Endothelial cell of umbilical vein (primary cell): ENCODE measurements at regions not wholly inside any gene's neighbourhood (a gene's known extent, or its start where the extent isn't known, plus 50 kb on each side); places are given as distances from the start of the nearest gene placed in this dataset.

Experiments used
- BruUV-seq: library from RNA; stranded (reverse); fragments of 400-500 nt; replicated peaks from 2 replicates; lab custom pipeline; 2021; lab: Mats Ljungman, UMichigan
- CTCF ChIA-PET: fragments of 300-600, 350-600 bp; sonication (Branson Sonifier 250); formaldehyde crosslinking; loops from one replicate; lab custom pipeline; 2021; ENCODE audit warnings: antibody characterized with exemption, inconsistent platforms; lab: Charles Lee
- POLR2A ChIA-PET: fragments of 300-600, 350-600 bp; sonication (Branson Sonifier 250); formaldehyde crosslinking; loops from one replicate; lab custom pipeline; 2021; ENCODE audit warnings: antibody characterized with exemption, inconsistent platforms; lab: Charles Lee
- DNase-seq: peaks from one replicate; pipeline ENCODE4 v3.0.0-alpha.2; 2011; ENCODE audit warnings: low read depth, low spot score
- FAIRE-seq: peaks from 2 replicates; lab custom pipeline; 2011; peaks lifted over from hg19 to GRCh38; lab: Jason Lieb, UNC
- H2AFZ ChIP-seq: 2 replicates; pipeline ENCODE4 v1.6.0; 2012; ENCODE audit warnings: low read depth, low read length, control low read depth, inconsistent platforms
- H3K27ac ChIP-seq: 2 replicates; pipeline ENCODE4 v1.5.1; 2011; ENCODE audit warnings: low read depth, mild to moderate bottlenecking, control low read depth, low read length, moderate library complexity; ENCODE audit not compliant: insufficient read depth
- H3K27me3 ChIP-seq, 2 experiments: 2 replicates each; pipeline versions ENCODE4 v1.6.0 to v1.6.1; 2011; ENCODE audit warnings: low read length in 2 of 2, mixed read lengths in 1 of 2; ENCODE audit not compliant: control insufficient read depth in 2 of 2, insufficient read depth in 2 of 2
- H3K36me3 ChIP-seq, 2 experiments: 2 replicates in 1 of 2; 3 replicates in 1 of 2; pipeline ENCODE4 v1.5.1; 2011; ENCODE audit warnings: low read length in 2 of 2, mild to moderate bottlenecking in 1 of 2, moderate library complexity in 1 of 2; ENCODE audit not compliant: control insufficient read depth in 2 of 2, insufficient read depth in 2 of 2; ENCODE audit errors: extremely low read depth in 1 of 2
- H3K4me1 ChIP-seq: 3 replicates; pipeline ENCODE4 v1.5.1; 2011; ENCODE audit warnings: mild to moderate bottlenecking, low read length; ENCODE audit not compliant: control insufficient read depth, insufficient read depth; ENCODE audit errors: extremely low read depth
- H3K4me2 ChIP-seq: 2 replicates; pipeline ENCODE4 v1.6.1; 2011; ENCODE audit warnings: low read length, control low read depth, mixed read lengths; ENCODE audit not compliant: insufficient read depth
- H3K4me3 ChIP-seq, 3 experiments: fragments of 200-600 bp in 1 of 3; sonication (generic), shearing (Covaris generic) in 1 of 3; replicated peaks in 1 of 3; 2 replicates each; pipeline ENCODE4 v1.5.1; 2011 to 2016; ENCODE audit warnings: control low read depth in 3 of 3, low read length in 3 of 3, mild to moderate bottlenecking in 2 of 3, inconsistent platforms in 1 of 3, low read depth in 1 of 3, moderate library complexity in 1 of 3; ENCODE audit not compliant: insufficient read depth in 1 of 3
- H3K79me2 ChIP-seq: 2 replicates; pipeline ENCODE4 v1.6.0; 2012; ENCODE audit warnings: low read length, inconsistent platforms; ENCODE audit not compliant: control insufficient read depth, insufficient read depth
- H3K9ac ChIP-seq: replicated peaks from 2 replicates; pipeline ENCODE3; 2011; ENCODE audit warnings: low read length, control low read depth; ENCODE audit not compliant: insufficient read depth; ENCODE audit errors: extremely low read depth
- H3K9me1 ChIP-seq: replicated peaks from 3 replicates; pipeline ENCODE4 v1.6.0; 2011; ENCODE audit warnings: mild to moderate bottlenecking, low read length; ENCODE audit not compliant: control insufficient read depth, insufficient read depth; ENCODE audit errors: extremely low read depth
- H3K9me3 ChIP-seq: replicated peaks from 2 replicates; pipeline ENCODE4 v1.5.1; 2012; ENCODE audit warnings: low read length, inconsistent platforms; ENCODE audit not compliant: control insufficient read depth, insufficient read depth
- H4K20me1 ChIP-seq: replicated peaks from 2 replicates; pipeline ENCODE3; 2011; ENCODE audit warnings: mild to moderate bottlenecking, low read length; ENCODE audit not compliant: control insufficient read depth, insufficient read depth; ENCODE audit errors: extremely low read depth
- EZH2 ChIP-seq: IDR thresholded peaks from 2 replicates; pipeline ENCODE4 v1.6.1; 2012; ENCODE audit warnings: borderline replicate concordance, low read depth, mild to moderate bottlenecking, moderate library complexity, low read length, inconsistent platforms; ENCODE audit not compliant: severe bottlenecking
- GATA2 ChIP-seq: IDR thresholded peaks from 2 replicates; pipeline ENCODE4 v1.7.0; 2011; ENCODE audit warnings: low read depth, mild to moderate bottlenecking, moderate library complexity, mixed read lengths, low read length; ENCODE audit not compliant: insufficient read length, insufficient read depth
- MAX ChIP-seq: IDR thresholded peaks from 2 replicates; pipeline ENCODE4 v1.6.1; 2011; ENCODE audit not compliant: insufficient read depth, insufficient read length
- POLR2AphosphoS5 ChIP-seq: IDR thresholded peaks from 2 replicates; pipeline ENCODE4 v1.6.1; 2012; ENCODE audit warnings: low read depth, mild to moderate bottlenecking, control low read depth, low read length, moderate library complexity; ENCODE audit not compliant: insufficient read depth
- dilution Hi-C: fragments of 300-500 bp; cut with MboI; formaldehyde crosslinking; loops from one replicate; pipeline ENCODE4 v1.15.0; 2019; ENCODE audit warnings: low sequenced_read_pairs; ENCODE audit not compliant: extremely low pct_ligation_motif_present
- intact Hi-C: fragments of 100-400 bp; cut with micrococcal nuclease; formaldehyde crosslinking; loops from one replicate; pipeline ENCODE4 v1.10.0; 2022
- TF ChIP-seq, protein P1 (sequence below), 2 donors: IDR thresholded peaks; 1 replicate in 1 of 2; 2 replicates in 1 of 2; pipeline ENCODE4 v1.5.1; 2011; ENCODE audit warnings: low read length in 2 of 2, mild to moderate bottlenecking in 2 of 2, moderate library complexity in 2 of 2, control low read depth in 1 of 2, inconsistent platforms in 1 of 2, low read depth in 1 of 2; ENCODE audit not compliant: insufficient read depth in 1 of 2; ENCODE audit errors: extremely low read depth in 1 of 2

- peaks cover 5% of the 10 kb centered on the region for H3K9me3 ChIP-seq
- no peaks in the 10 kb centered on the region for H3K4me1 ChIP-seq
- no peaks in the 10 kb centered on the region for H3K79me2 ChIP-seq
- no peak overlapping the region for H2AFZ ChIP-seq
- no peaks in the 10 kb centered on the region for H4K20me1 ChIP-seq
- H3K4me2 ChIP-seq: no peak overlapping the region
- H3K9ac ChIP-seq: no peak overlapping the region
- DNase-seq: no peak
- BruUV-seq: no TSS peak
- TF ChIP-seq EZH2 (no peak), MAX (no peak)
- TF ChIP-seq, protein P1, sequence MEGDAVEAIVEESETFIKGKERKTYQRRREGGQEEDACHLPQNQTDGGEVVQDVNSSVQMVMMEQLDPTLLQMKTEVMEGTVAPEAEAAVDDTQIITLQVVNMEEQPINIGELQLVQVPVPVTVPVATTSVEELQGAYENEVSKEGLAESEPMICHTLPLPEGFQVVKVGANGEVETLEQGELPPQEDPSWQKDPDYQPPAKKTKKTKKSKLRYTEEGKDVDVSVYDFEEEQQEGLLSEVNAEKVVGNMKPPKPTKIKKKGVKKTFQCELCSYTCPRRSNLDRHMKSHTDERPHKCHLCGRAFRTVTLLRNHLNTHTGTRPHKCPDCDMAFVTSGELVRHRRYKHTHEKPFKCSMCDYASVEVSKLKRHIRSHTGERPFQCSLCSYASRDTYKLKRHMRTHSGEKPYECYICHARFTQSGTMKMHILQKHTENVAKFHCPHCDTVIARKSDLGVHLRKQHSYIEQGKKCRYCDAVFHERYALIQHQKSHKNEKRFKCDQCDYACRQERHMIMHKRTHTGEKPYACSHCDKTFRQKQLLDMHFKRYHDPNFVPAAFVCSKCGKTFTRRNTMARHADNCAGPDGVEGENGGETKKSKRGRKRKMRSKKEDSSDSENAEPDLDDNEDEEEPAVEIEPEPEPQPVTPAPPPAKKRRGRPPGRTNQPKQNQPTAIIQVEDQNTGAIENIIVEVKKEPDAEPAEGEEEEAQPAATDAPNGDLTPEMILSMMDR (IDR thresholded peaks at IDR 0.05; ENCODE audit: extremely low read depth in 1 of 2, insufficient read depth in 1 of 2, low read depth in 1 of 2, low read length in 2 of 2): no peak
- dilution Hi-C loops: no loop called here
- no peaks in the 10 kb centered on the region for H3K27me3 ChIP-seq
- H3K9me1 ChIP-seq: no peaks in the 10 kb centered on the region
- no peak for FAIRE-seq
- no peak overlapping the region for H3K27ac ChIP-seq
- H3K36me3 ChIP-seq: no peaks in the 10 kb centered on the region
- intact Hi-C loops: no loop called here
- H3K4me3 ChIP-seq: no peak overlapping the region
- ChIA-PET POLR2A (no interaction called here), CTCF (no interaction called here)
Observed at GRCh38 chr10:130882906-130883305, 428.6 kb downstream of the TCERG1L start.

GRCh38 chr10:130884456-130884855 is 427.1 kb downstream of the TCERG1L start:
- Histone ChIP-seq H3K9ac (no peak overlapping the region), H3K4me3 (no peak overlapping the region), H3K27me3 (no peaks in the 10 kb centered on the region), H3K36me3 (no peaks in the 10 kb centered on the region), H2AFZ (no peak overlapping the region), H3K9me3 (peaks cover 5% of the 10 kb centered on the region), H3K27ac (no peak overlapping the region), H3K4me1 (no peaks in the 10 kb centered on the region), H3K79me2 (no peaks in the 10 kb centered on the region), H3K4me2 (no peak overlapping the region), H4K20me1 (no peaks in the 10 kb centered on the region), H3K9me1 (no peaks in the 10 kb centered on the region)
- no TSS peak for BruUV-seq
- CTCF ChIA-PET: no interaction called here
- POLR2A ChIA-PET: no interaction called here
- TF ChIP-seq GATA2 (no peak), POLR2AphosphoS5 (no peak), MAX (no peak)
- FAIRE-seq: no peak
- intact Hi-C loops (no loop called here), dilution Hi-C loops (no loop called here)
- DNase-seq: no peak
